ENCODE measurements at regions not wholly inside any gene's neighbourhood (a gene's known extent, or its start where the extent isn't known, plus 50 kb on each side); places are given as distances from the start of the nearest gene placed in this dataset.

DNA sequence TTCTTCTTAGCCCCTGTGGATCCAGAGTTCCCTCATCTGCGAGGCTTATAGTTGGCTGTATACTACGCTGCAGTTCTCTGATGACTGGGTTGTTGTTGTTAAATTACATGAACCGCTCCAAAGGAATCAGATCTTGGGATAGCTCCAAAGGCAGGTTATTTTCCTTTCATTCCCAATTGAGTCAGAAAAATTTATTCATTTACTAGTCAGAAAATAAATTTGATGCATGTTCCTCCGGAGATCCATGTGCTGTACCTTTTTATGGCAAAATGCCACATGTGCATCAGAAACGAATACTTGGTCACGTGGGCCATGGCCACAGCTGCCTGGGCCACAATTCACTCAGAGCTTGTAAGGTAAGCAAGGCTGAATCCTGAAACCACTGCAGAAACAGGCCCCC, 304.0 kb downstream of the NR2F1-AS1 start:
- TF ChIP-seq POLR2A (IDR thresholded peaks at IDR 0.05): no peak
- TF ChIP-seq, protein P1, sequence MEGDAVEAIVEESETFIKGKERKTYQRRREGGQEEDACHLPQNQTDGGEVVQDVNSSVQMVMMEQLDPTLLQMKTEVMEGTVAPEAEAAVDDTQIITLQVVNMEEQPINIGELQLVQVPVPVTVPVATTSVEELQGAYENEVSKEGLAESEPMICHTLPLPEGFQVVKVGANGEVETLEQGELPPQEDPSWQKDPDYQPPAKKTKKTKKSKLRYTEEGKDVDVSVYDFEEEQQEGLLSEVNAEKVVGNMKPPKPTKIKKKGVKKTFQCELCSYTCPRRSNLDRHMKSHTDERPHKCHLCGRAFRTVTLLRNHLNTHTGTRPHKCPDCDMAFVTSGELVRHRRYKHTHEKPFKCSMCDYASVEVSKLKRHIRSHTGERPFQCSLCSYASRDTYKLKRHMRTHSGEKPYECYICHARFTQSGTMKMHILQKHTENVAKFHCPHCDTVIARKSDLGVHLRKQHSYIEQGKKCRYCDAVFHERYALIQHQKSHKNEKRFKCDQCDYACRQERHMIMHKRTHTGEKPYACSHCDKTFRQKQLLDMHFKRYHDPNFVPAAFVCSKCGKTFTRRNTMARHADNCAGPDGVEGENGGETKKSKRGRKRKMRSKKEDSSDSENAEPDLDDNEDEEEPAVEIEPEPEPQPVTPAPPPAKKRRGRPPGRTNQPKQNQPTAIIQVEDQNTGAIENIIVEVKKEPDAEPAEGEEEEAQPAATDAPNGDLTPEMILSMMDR (IDR thresholded peaks at IDR 0.05): no peak

Measured in thyroid gland (tissue), 4 donors.